GM19467 (cell line): ENCODE measurements at regions not wholly inside any gene's neighbourhood (a gene's known extent, or its start where the extent isn't known, plus 50 kb on each side); places are given as distances from the start of the nearest gene placed in this dataset.
"Not testable (repeated sequence)": the region's sequence is repeated elsewhere in the genome, so short reads cannot be mapped to it uniquely, and the experiment has no call there.

ENCODE experiments used
- ATAC-seq: cut with Tn5 transposase; IDR thresholded peaks from one replicate; pipeline ENCODE4 v1.9.1; 2021; ENCODE audit warnings: mild to moderate bottlenecking, moderate library complexity; ENCODE audit not compliant: unreplicated experiment

GRCh38 chr1:121003230-121003629 is 113.7 kb downstream of the PPIAL4A start:
- ATAC-seq, result not testable (repeated sequence)

- ATAC-seq, result not testable (repeated sequence)
These were observed 117.3 kb downstream of the PPIAL4A start for GRCh38 chr1:121006826-121007225.

- ATAC-seq, result not testable (repeated sequence)
These were observed 118.2 kb downstream of the PPIAL4A start for GRCh38 chr1:121007755-121008154.

- not testable (repeated sequence) for ATAC-seq
These were observed 119.1 kb downstream of the PPIAL4A start for GRCh38 chr1:121008512-121009215.

- ATAC-seq, result not testable (repeated sequence)
These were observed 119.9 kb downstream of the PPIAL4A start for GRCh38 chr1:121009216-121010057.

- not testable (repeated sequence) for ATAC-seq
These were observed 120.6 kb downstream of the PPIAL4A start for GRCh38 chr1:121010141-121010540.

GRCh38 chr1:121013181-121013580 is 123.6 kb downstream of the PPIAL4A start:
- not testable (repeated sequence) for ATAC-seq

- not testable (repeated sequence) for ATAC-seq
These were observed 126.8 kb downstream of the PPIAL4A start for GRCh38 chr1:121016182-121017028.

GRCh38 chr1:121019715-121020349 is 130.3 kb downstream of the PPIAL4A start:
- ATAC-seq, result not testable (repeated sequence)

- ATAC-seq, result not testable (repeated sequence)
These were observed 131.0 kb downstream of the PPIAL4A start for GRCh38 chr1:121020350-121021236.

- ATAC-seq, result not testable (repeated sequence)
These were observed 132.1 kb downstream of the PPIAL4A start for GRCh38 chr1:121021716-121022115.

GRCh38 chr1:121032878-121033494 is 143.4 kb downstream of the PPIAL4A start:
- ATAC-seq, result not testable (repeated sequence)

GRCh38 chr1:121036792-121037191 is 147.2 kb downstream of the PPIAL4A start:
- not testable (repeated sequence) for ATAC-seq

GRCh38 chr1:121040974-121041373 is 143.2 kb downstream of the FAM72B start:
- ATAC-seq, result not testable (repeated sequence)

- ATAC-seq, result not testable (repeated sequence)
These were observed 142.6 kb downstream of the FAM72B start for GRCh38 chr1:121041497-121041896.

GRCh38 chr1:121042882-121043281 is 141.3 kb downstream of the FAM72B start:
- ATAC-seq, result not testable (repeated sequence)

- not testable (repeated sequence) for ATAC-seq
These were observed 135.8 kb downstream of the FAM72B start for GRCh38 chr1:121048293-121048752.

- not testable (repeated sequence) for ATAC-seq
These were observed 135.2 kb downstream of the FAM72B start for GRCh38 chr1:121048769-121049443.
